Neural cell (in vitro differentiated cells): ENCODE measurements at regions not wholly inside any gene's neighbourhood (a gene's known extent, or its start where the extent isn't known, plus 50 kb on each side); places are given as distances from the start of the nearest gene placed in this dataset.

ENCODE experiments used
- H2AFZ ChIP-seq: fragments of 200-600, 300-800 bp; sonication (generic), shearing (Covaris generic); 2 replicates; pipeline ENCODE4 v1.6.0; 2014; ENCODE audit warnings: low read depth, mild to moderate bottlenecking, antibody characterized with exemption, low read length, moderate library complexity
- H3F3A ChIP-seq: fragments of 200-600 bp; shearing (Covaris generic); 2 replicates; pipeline ENCODE4 v1.6.1; 2016; ENCODE audit warnings: mild to moderate bottlenecking, moderate library complexity, mixed read lengths, antibody characterized with exemption, low read length; ENCODE audit not compliant: insufficient read depth, poor library complexity, severe bottlenecking
- H3K27ac ChIP-seq: fragments of 200-600, 300-800 bp; sonication (generic), shearing (Covaris generic); 2 replicates; pipeline ENCODE4 v1.5.1; 2014; ENCODE audit warnings: mild to moderate bottlenecking, low read length, moderate library complexity
- H3K27me3 ChIP-seq: fragments of 300-800, 200-600 bp; sonication (generic), shearing (Covaris generic); 2 replicates; pipeline ENCODE4 v1.6.0; 2014; ENCODE audit warnings: mild to moderate bottlenecking, low read depth, low read length, moderate library complexity; ENCODE audit not compliant: insufficient read depth
- H3K36me3 ChIP-seq: fragments of 300-800, 200-600 bp; sonication (generic), shearing (Covaris generic); 2 replicates; pipeline ENCODE4 v1.5.1; 2014; ENCODE audit warnings: mild to moderate bottlenecking, antibody characterized with exemption, low read length, moderate library complexity; ENCODE audit not compliant: insufficient read depth
- H3K4me2 ChIP-seq: fragments of 300-800, 200-600 bp; sonication (generic), shearing (Covaris generic); 2 replicates; pipeline ENCODE4 v1.6.0; 2014; ENCODE audit warnings: mild to moderate bottlenecking, low read length
- H3K4me3 ChIP-seq: fragments of 300-800, 200-600 bp; sonication (generic), shearing (Covaris generic); 2 replicates; pipeline ENCODE4 v1.5.1; 2014; ENCODE audit warnings: mild to moderate bottlenecking, low read length, moderate library complexity
- H3K79me2 ChIP-seq: fragments of 200-600 bp; shearing (Covaris generic); replicated peaks from 2 replicates; pipeline ENCODE4 v1.6.0; 2014; ENCODE audit warnings: mild to moderate bottlenecking, low read length, moderate library complexity; ENCODE audit not compliant: insufficient read depth
- H3K9ac ChIP-seq: fragments of 300-800, 200-600 bp; sonication (generic), shearing (Covaris generic); 2 replicates; pipeline ENCODE4 v1.6.1; 2016; ENCODE audit warnings: mild to moderate bottlenecking, low read length, mixed read lengths
- H3K9me2 ChIP-seq: fragments of 200-600 bp; shearing (Covaris generic); 2 replicates; pipeline ENCODE4 v1.6.1; 2016; ENCODE audit warnings: mild to moderate bottlenecking, low read length, mixed read lengths; ENCODE audit not compliant: insufficient read depth
- H3K9me3 ChIP-seq: fragments of 200-600, 300-800 bp; sonication (generic), shearing (Covaris generic); 2 replicates; pipeline ENCODE4 v1.6.1; 2016; ENCODE audit warnings: mild to moderate bottlenecking, mixed run types, low read length, moderate library complexity, mixed read lengths
- H4K20me1 ChIP-seq: fragments of 200-600 bp; shearing (Covaris generic); 2 replicates; pipeline ENCODE4 v1.6.1; 2016; ENCODE audit warnings: mild to moderate bottlenecking, mixed run types; ENCODE audit not compliant: insufficient read depth
- EP300 ChIP-seq: fragments of 450-650 bp; conservative IDR thresholded peaks from 2 replicates; pipeline ENCODE4 v1.6.1; 2014; ENCODE audit warnings: antibody characterized with exemption, mild to moderate bottlenecking, moderate library complexity; ENCODE audit not compliant: poor library complexity, severe bottlenecking
- EZH2 ChIP-seq: fragments of 200-600, 300-800 bp; shearing (Covaris generic), sonication (generic); IDR thresholded peaks from 2 replicates; pipeline ENCODE4 v1.6.1; 2014; ENCODE audit warnings: antibody characterized with exemption, low read length, borderline replicate concordance, mild to moderate bottlenecking; ENCODE audit not compliant: insufficient read depth, poor library complexity, severe bottlenecking
- MXI1 ChIP-seq: fragments of 450-650 bp; conservative IDR thresholded peaks from 2 replicates; pipeline ENCODE4 v1.6.1; 2014; ENCODE audit warnings: antibody characterized with exemption, mild to moderate bottlenecking; ENCODE audit not compliant: poor library complexity, severe bottlenecking
- POLR2AphosphoS5 ChIP-seq: IDR thresholded peaks from 2 replicates; pipeline ENCODE4 v1.6.1; 2012
- RAD21 ChIP-seq: fragments of 450-650 bp; conservative IDR thresholded peaks from 2 replicates; pipeline ENCODE4 v1.6.1; 2014; ENCODE audit warnings: antibody characterized with exemption, mild to moderate bottlenecking, moderate library complexity
- SMC3 ChIP-seq: fragments of 450-650 bp; conservative IDR thresholded peaks from 2 replicates; pipeline ENCODE4 v1.6.1; 2014; ENCODE audit warnings: antibody characterized with exemption, mild to moderate bottlenecking, moderate library complexity; ENCODE audit not compliant: poor library complexity
- TAF1 ChIP-seq: IDR thresholded peaks from 2 replicates; pipeline ENCODE4 v1.6.1; 2012; ENCODE audit warnings: low read depth
- TF ChIP-seq, protein P1 (sequence below): IDR thresholded peaks from 2 replicates; pipeline ENCODE4 v1.6.1; 2012; ENCODE audit warnings: borderline replicate concordance
- TF ChIP-seq, protein P2 (sequence below): fragments of 450-650 bp; IDR thresholded peaks from 2 replicates; pipeline ENCODE4 v1.5.1; 2014; ENCODE audit warnings: antibody characterized with exemption, mild to moderate bottlenecking, moderate library complexity; ENCODE audit not compliant: poor library complexity, severe bottlenecking

DNA sequence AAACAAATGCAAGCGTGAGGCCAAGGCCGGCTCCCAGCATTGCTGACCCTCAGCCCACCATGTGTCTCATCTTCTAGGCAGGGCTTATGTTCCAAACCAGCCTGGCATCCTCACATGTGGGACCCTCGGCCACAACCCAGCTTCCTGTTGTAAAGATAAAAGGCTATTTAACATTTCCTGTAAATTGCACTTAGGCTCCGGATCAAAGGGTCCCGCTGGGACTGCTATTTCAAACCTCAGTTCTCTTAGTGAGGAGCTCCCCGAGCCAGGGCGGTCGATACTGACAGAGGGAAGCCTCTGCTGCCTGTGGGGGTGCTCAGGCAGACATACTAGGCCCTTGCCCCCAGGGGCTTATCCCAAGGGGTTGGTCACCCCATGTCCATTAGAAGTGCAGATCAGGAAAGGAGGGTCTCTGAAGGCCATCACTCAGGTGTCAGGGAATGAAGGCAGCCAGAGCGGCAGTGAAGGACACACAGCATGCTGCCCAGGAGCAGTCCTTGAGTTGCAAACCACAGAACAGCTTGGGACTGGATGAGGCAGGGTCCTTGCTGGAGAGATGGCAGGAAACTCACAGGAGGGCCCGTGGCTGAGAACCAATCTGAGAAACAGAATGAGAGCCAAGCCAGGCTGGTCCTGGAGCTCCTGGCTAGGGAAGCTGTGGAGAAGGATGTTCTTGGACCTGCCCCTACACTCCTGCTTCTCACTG is 239.9 kb downstream of the TLE3 start:
- Histone ChIP-seq H3K4me3 (no peak overlapping the region), H2AFZ (no peak overlapping the region), H3F3A (no peaks in the 10 kb centered on the region), H3K9ac (no peak overlapping the region), H4K20me1 (no peaks in the 10 kb centered on the region), H3K36me3 (no peaks in the 10 kb centered on the region), H3K27ac (no peak overlapping the region), H3K9me3 (no peaks in the 10 kb centered on the region), H3K9me2 (no peaks in the 10 kb centered on the region), H3K4me2 (no peak overlapping the region), H3K27me3 (no peaks in the 10 kb centered on the region), H3K79me2 (no peaks in the 10 kb centered on the region)
- TF ChIP-seq TAF1, result no peak
- no peak for TF ChIP-seq EZH2
- TF ChIP-seq RAD21, result no peak
- TF ChIP-seq, protein P1, sequence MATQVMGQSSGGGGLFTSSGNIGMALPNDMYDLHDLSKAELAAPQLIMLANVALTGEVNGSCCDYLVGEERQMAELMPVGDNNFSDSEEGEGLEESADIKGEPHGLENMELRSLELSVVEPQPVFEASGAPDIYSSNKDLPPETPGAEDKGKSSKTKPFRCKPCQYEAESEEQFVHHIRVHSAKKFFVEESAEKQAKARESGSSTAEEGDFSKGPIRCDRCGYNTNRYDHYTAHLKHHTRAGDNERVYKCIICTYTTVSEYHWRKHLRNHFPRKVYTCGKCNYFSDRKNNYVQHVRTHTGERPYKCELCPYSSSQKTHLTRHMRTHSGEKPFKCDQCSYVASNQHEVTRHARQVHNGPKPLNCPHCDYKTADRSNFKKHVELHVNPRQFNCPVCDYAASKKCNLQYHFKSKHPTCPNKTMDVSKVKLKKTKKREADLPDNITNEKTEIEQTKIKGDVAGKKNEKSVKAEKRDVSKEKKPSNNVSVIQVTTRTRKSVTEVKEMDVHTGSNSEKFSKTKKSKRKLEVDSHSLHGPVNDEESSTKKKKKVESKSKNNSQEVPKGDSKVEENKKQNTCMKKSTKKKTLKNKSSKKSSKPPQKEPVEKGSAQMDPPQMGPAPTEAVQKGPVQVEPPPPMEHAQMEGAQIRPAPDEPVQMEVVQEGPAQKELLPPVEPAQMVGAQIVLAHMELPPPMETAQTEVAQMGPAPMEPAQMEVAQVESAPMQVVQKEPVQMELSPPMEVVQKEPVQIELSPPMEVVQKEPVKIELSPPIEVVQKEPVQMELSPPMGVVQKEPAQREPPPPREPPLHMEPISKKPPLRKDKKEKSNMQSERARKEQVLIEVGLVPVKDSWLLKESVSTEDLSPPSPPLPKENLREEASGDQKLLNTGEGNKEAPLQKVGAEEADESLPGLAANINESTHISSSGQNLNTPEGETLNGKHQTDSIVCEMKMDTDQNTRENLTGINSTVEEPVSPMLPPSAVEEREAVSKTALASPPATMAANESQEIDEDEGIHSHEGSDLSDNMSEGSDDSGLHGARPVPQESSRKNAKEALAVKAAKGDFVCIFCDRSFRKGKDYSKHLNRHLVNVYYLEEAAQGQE, result no peak
- TF ChIP-seq EP300, result no peak
- TF ChIP-seq SMC3, result no peak
- TF ChIP-seq MXI1, result no peak
- TF ChIP-seq POLR2AphosphoS5, result no peak
- TF ChIP-seq, protein P2, sequence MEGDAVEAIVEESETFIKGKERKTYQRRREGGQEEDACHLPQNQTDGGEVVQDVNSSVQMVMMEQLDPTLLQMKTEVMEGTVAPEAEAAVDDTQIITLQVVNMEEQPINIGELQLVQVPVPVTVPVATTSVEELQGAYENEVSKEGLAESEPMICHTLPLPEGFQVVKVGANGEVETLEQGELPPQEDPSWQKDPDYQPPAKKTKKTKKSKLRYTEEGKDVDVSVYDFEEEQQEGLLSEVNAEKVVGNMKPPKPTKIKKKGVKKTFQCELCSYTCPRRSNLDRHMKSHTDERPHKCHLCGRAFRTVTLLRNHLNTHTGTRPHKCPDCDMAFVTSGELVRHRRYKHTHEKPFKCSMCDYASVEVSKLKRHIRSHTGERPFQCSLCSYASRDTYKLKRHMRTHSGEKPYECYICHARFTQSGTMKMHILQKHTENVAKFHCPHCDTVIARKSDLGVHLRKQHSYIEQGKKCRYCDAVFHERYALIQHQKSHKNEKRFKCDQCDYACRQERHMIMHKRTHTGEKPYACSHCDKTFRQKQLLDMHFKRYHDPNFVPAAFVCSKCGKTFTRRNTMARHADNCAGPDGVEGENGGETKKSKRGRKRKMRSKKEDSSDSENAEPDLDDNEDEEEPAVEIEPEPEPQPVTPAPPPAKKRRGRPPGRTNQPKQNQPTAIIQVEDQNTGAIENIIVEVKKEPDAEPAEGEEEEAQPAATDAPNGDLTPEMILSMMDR, result no peak

DNA sequence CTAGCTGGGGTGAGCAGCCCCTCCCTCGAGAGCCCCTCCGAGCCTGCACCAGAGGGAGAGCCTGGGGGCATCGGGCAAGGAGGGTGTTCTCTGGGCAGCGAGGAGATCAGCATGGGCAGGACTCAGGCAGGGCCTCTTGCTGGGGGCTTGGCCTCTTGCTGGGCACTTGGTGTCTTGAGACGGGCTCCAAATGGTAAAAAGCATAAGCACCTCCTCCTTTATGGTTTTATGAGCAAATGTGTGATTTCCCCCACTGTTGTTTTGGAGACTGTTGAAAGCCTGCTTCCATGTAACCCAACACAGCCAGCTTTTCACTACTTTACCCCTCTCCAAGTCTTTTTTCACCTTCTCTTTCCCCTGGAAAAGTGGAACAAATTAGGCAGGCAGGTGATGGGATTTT is 239.3 kb downstream of the TLE3 start:
- Histone ChIP-seq H3K9me3 (no peaks in the 10 kb centered on the region), H4K20me1 (no peaks in the 10 kb centered on the region), H3K9me2 (no peaks in the 10 kb centered on the region), H3K4me2 (no peak overlapping the region), H3K4me3 (no peak overlapping the region), H3F3A (no peaks in the 10 kb centered on the region), H3K79me2 (no peaks in the 10 kb centered on the region), H3K36me3 (no peaks in the 10 kb centered on the region), H3K27ac (no peak overlapping the region), H3K27me3 (no peaks in the 10 kb centered on the region), H3K9ac (no peak overlapping the region), H2AFZ (no peak overlapping the region)
- TF ChIP-seq RAD21 (no peak), EZH2 (no peak), SMC3 (no peak), EP300 (no peak), MXI1 (no peak), TAF1 (no peak)
- TF ChIP-seq, protein P2, result no peak
- TF ChIP-seq, protein P1, result no peak
